Activated CD4-positive, alpha-beta T cell treated with anti-CD3 and anti-CD28 coated beads, Interleukin-2, amount 50 U/mL, for 48 hours (primary cell): ENCODE measurements at regions not wholly inside any gene's neighbourhood (a gene's known extent, or its start where the extent isn't known, plus 50 kb on each side); places are given as distances from the start of the nearest gene placed in this dataset.
"Not testable (repeated sequence)": the region's sequence is repeated elsewhere in the genome, so short reads cannot be mapped to it uniquely, and the experiment has no call there.

Source experiments
- DNase-seq, 2 experiments: peaks; one replicate each; pipeline ENCODE4 v3.0.0-alpha.2; 2020

DNA sequence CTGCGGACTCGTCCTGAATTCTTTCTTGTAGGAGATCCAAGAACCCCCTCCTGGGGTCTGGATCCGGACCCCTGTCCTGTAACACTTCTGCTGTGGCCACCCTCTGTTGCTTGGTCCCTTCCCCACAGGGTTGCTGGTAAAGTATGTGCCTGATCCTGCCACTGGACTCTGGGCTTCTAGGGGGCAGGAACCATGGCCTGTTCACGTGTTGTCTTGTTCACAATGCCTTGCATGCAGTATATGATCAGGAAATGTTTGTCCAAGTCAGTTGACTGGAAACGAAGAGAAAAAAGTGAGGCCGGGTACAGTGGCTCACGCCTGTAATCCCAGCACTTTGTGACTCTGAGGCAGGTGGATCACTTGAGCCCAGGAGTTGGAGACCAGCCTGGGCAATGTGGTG is 139.3 kb upstream of the ALDH1B1 start:
- DNase-seq: no peak

- no peak for DNase-seq
Measured at GRCh38 chr9:38251036-38251860, 141.3 kb upstream of the ALDH1B1 start.

GRCh38 chr9:38250279-38251035 is 142.0 kb upstream of the ALDH1B1 start:
- no peak for DNase-seq

DNA sequence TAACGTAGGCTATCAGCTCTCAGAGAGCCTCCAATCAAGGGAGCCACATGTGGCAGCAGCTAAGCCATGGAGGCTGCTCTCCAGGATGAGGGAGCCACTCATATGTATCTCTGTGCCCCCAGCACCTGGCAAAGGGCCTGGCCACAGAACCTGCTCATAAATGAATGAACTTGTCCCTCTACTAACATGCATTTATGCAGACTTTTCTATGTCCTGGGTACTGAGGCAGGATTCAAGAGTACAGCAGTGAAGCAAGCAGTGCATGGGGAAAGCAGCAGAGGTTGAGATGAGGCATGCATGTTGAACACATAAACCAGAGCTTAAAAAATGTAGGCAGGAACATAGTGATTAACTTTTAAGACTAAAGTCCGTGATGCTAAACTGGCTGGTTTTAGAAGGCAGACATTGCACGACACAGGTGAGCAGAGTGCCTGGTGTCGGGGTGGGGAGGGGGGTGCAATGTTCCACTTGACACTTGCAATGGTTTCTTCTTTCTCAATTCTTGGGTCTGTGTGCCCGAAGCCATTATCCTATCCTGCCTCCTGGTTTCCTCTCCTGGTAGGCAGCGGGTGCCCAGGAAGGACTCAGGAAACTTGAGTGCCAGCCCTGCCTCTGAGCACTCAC is 142.8 kb upstream of the ALDH1B1 start:
- no peak for DNase-seq

GRCh38 chr9:38249049-38249448 is 143.5 kb upstream of the ALDH1B1 start:
- DNase-seq: no peak

DNA sequence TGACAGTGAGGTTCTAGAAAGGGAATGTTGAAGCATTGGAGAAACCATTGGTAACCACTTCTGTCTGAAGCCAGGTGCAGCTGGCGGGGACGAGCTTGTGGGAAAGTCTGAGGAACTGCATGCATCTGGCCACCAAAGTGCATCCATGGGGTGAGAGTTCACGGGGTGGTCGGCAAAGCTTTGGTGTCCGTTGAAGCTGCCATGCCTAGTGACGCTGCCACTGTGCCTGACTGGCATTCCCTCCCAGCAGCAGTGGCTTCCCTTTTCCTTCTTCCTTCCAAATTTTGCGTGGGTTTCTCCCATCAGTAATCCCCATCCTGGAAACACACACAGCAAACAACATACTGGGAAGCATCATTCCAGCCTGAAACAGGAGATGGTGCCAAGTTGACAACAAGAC is 145.7 kb upstream of the ALDH1B1 start:
- no peak for DNase-seq

DNA sequence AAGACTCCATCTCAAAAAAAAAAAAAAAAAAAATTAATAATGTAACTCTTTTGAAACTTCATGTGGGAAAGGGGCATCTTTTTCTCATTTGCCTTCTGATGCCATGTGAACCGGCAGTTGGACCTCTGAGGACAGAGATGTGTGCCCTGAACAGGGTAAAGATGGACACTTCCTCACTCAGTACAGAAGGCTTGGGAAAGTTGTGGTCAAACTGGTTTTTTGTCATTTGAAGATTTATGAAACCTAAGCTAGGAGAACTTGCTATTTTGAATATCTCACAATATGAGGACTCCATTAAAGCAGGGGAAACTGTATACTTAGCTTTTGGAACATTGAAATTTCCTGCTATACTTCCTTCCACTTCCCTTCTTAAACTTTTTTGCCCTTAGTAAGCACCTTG is 147.5 kb upstream of the ALDH1B1 start:
- DNase-seq: no peak

DNA sequence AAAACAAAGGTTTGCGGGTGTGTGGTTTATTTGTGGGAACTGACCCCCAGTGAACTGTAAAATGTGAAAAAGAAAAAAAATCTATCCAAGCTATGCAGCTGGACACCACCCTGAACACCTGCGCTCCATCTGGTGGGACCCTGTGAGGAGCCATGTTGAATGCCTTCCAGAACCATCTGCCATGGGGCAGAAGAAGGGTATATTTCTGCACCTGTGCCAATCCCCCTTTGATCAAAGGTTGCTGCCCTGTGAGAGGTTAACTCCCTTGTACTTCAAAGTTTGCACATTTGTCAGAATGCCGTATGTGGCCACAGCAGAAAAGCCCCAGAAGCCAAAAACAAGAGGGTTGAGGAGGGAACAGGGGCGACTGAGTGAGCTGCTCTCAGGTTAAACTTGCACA is 148.5 kb upstream of the ALDH1B1 start:
- DNase-seq: no peak

DNA sequence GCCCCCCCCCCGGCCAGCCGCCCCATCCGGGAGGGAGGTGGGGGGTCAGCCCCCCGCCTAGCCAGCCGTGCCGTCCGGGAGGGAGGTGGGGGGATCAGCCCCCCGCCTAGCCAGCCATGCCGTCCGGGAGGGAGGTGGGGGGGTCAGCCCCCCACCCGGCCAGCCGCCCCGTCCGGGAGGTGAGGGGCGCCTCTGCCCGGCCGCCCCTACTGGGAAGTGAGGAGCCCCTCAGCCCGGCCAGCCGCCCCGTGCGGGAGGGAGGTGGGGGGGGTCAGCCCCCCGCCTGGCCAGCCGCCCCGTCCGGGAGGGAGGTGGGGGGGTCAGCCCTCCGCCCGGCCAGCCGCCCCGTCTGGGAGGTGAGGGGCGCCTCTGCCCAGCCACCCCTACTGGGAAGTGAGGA is 150.4 kb upstream of the ALDH1B1 start:
- not testable (repeated sequence) for DNase-seq

GRCh38 chr9:38240051-38240450 is 152.5 kb upstream of the ALDH1B1 start:
- no peak for DNase-seq

DNA sequence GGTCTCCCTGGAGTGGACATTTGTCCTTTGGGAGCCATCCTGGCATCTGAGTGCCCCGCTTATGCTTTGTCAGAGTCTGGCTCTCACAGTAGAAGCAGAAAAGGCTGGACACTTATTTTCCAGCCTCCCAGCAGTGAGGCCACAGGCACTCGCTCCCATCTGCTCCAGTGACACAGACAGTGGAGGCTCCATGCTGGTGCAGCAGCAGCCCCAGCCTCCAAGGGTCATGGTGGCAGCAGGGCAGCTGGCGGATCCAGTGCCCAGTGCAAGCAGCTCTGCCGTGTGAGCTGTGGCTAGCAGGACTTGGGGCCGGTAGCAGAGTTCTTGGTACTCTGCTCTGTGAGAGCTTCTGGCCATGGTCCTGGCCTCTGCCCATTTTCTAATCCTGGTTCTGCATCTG is 157.3 kb upstream of the ALDH1B1 start:
- no peak for DNase-seq

GRCh38 chr9:38234479-38235170 is 157.9 kb upstream of the ALDH1B1 start:
- DNase-seq: no peak

GRCh38 chr9:38233796-38234355 is 158.6 kb upstream of the ALDH1B1 start:
- DNase-seq: no peak

DNA sequence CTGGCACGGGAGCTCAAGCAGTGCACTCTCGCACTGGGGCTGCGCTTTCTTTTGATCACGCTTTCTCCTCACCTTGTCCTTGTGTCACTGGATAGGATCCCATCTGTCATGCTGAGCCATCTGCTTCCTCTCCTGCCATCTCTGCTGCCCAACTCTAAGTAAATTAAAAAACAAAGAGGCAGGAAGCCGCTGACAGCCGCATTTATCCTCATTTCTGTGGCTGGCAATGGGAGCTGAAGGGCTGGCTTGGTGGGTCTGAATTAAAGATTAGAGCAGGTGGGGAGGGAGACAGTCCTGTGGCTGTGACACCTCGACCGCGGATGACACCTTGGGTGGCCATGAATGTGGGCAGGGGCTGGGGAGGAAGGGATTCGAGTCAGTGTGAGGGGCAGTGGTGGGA is 159.2 kb upstream of the ALDH1B1 start:
- DNase-seq: no peak

GRCh38 chr9:38232895-38233294 is 159.6 kb upstream of the ALDH1B1 start:
- no peak for DNase-seq

- DNase-seq: no peak
Measured at GRCh38 chr9:38229504-38230155, 160.6 kb upstream of the SHB start.

- DNase-seq: no peak
Measured at GRCh38 chr9:38229104-38229500, 160.1 kb upstream of the SHB start.

- DNase-seq: no peak
Measured at GRCh38 chr9:38228331-38229103, 159.5 kb upstream of the SHB start.

DNA sequence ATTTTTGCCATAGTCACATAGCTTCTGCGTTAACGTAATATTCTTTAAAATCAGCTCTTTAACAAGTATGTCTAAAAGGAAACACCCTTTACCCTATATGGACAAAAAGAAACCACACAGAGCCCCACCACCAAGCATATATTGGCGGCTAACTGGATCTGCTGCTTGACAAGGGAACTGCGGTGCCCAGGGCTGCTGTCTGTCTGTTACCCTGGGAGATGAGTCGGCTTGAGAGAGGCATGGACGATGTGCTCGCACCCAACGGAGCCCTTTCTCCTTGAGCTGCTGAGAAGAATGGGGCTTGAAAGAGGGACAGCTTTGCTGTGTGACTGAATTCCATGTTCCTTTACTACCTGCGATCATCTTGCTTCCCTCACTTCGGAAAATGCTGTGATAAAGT is 158.6 kb upstream of the SHB start:
- no peak for DNase-seq

GRCh38 chr9:38227061-38227540 is 158.1 kb upstream of the SHB start:
- DNase-seq: peak; percentile 53 to 60

GRCh38 chr9:38226491-38226951 is 157.5 kb upstream of the SHB start:
- DNase-seq: no peak
